Naive thymus-derived CD4-positive, alpha-beta T cell (primary cell): ENCODE measurements at regions not wholly inside any gene's neighbourhood (a gene's known extent, or its start where the extent isn't known, plus 50 kb on each side); places are given as distances from the start of the nearest gene placed in this dataset.

ENCODE experiments used
- ATAC-seq: fragments of 150-1000 bp; cut with Tn5 transposase; 2 replicates; pipeline ENCODE4 v1.10.0; 2021; ENCODE audit warnings: mild to moderate bottlenecking, moderate library complexity
- CTCF ChIA-PET: fragments of 350-600 bp; sonication (Branson Sonifier 250); formaldehyde crosslinking; loops from one replicate; lab custom pipeline; 2021; ENCODE audit warnings: antibody characterized with exemption; lab: Charles Lee
- POLR2A ChIA-PET: fragments of 350-600 bp; sonication (Branson Sonifier 250); formaldehyde crosslinking; loops from one replicate; lab custom pipeline; 2021; ENCODE audit warnings: antibody characterized with exemption, inconsistent platforms; lab: Charles Lee
- DNase-seq, 9 donors: peaks; one replicate each; pipeline versions ENCODE4 v3.0.0 to v3.0.0-alpha.2; 2020 to 2022; ENCODE audit warnings: mixed read lengths in 1 of 9
- H3K27ac ChIP-seq: one replicate; pipeline ENCODE4 v1.7.0; 2013; ENCODE audit warnings: mild to moderate bottlenecking, low read depth, low read length, moderate library complexity
- H3K27me3 ChIP-seq, 2 donors: one replicate each; pipeline ENCODE4 v1.7.0; 2013; ENCODE audit warnings: low read length in 2 of 2, mild to moderate bottlenecking in 2 of 2, moderate library complexity in 2 of 2; ENCODE audit not compliant: control insufficient read depth in 2 of 2, insufficient read depth in 2 of 2
- H3K36me3 ChIP-seq, 3 experiments: 1 replicate in 2 of 3; 2 replicates in 1 of 3; pipeline ENCODE4 v1.7.0; 2013; ENCODE audit warnings: low read length in 3 of 3, mild to moderate bottlenecking in 3 of 3, moderate library complexity in 1 of 3; ENCODE audit not compliant: insufficient read depth in 3 of 3, control insufficient read depth in 2 of 3
- H3K4me1 ChIP-seq, 2 donors: one replicate each; pipeline ENCODE4 v1.7.0; 2013; ENCODE audit warnings: low read length in 2 of 2, mild to moderate bottlenecking in 2 of 2, moderate library complexity in 1 of 2; ENCODE audit not compliant: control insufficient read depth in 2 of 2, insufficient read depth in 2 of 2
- H3K4me3 ChIP-seq: 2 replicates; pipeline ENCODE4 v1.7.0; 2013; ENCODE audit warnings: mild to moderate bottlenecking, low read length
- H3K9me3 ChIP-seq, 3 experiments: 1 replicate in 2 of 3; 2 replicates in 1 of 3; pipeline ENCODE4 v1.7.0; 2013; ENCODE audit warnings: low read length in 3 of 3; ENCODE audit not compliant: control insufficient read depth in 2 of 3
- H3K27ac Mint-ChIP-seq, 9 donors: one replicate each; pipeline ENCODE4 v1.8.0; 2020 to 2022; ENCODE audit warnings: mixed read lengths in 9 of 9, mild to moderate bottlenecking in 8 of 9, moderate library complexity in 5 of 9, inconsistent platforms in 2 of 9
- H3K27me3 Mint-ChIP-seq, 5 donors: one replicate each; pipeline ENCODE4 v1.8.0; 2021 to 2022; ENCODE audit warnings: mixed read lengths in 5 of 5, mild to moderate bottlenecking in 1 of 5
- H3K36me3 Mint-ChIP-seq, 5 donors: one replicate each; pipeline ENCODE4 v1.8.0; 2020 to 2022; ENCODE audit warnings: mixed read lengths in 5 of 5, mild to moderate bottlenecking in 3 of 5, inconsistent platforms in 1 of 5
- H3K4me1 Mint-ChIP-seq, 7 donors: one replicate each; pipeline ENCODE4 v1.8.0; 2020 to 2022; ENCODE audit warnings: mixed read lengths in 7 of 7, mild to moderate bottlenecking in 3 of 7, inconsistent platforms in 1 of 7
- H3K4me3 Mint-ChIP-seq, 10 donors: one replicate each; pipeline ENCODE4 v1.8.0; 2020 to 2022; ENCODE audit warnings: mild to moderate bottlenecking in 10 of 10, mixed read lengths in 10 of 10, moderate library complexity in 6 of 10, inconsistent platforms in 2 of 10
- H3K9me3 Mint-ChIP-seq, 11 donors: one replicate each; pipeline ENCODE4 v1.8.0; 2020 to 2022; ENCODE audit warnings: mixed read lengths in 11 of 11, mild to moderate bottlenecking in 4 of 11, inconsistent platforms in 1 of 11, moderate library complexity in 1 of 11
- intact Hi-C, 2 donors: fragments of 100-400 bp; cut with micrococcal nuclease; formaldehyde crosslinking; loops; one replicate each; pipeline ENCODE4 v1.15.1; 2023

DNA sequence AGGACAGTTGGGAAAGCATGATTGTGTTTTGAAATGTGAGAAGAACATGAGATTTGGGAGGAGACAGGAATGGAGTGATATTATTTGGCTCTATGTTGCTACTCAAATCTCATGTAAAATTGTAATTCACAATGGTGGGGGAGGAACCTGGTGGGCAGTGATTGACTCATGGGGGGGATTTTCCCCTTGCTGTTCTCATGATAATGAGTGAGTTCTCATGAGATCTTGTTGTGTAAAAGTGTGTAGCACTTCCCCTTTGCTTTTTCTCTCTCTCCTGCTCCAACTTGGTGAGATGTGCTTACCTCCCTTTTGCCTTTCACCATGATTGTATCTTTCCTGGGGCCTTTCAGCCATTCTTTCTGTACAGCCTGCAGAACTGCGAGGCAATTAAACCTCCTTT, 1261.0 kb upstream of the ATXN8OS start:
- DNase-seq (no peak), ATAC-seq (no peak)
- POLR2A ChIA-PET: no interaction called here
- Histone ChIP-seq H3K9me3 (no peaks in the 10 kb centered on the region), H3K4me1 (no peaks in the 10 kb centered on the region), H3K27me3 (no peaks in the 10 kb centered on the region), H3K36me3 (no peaks in the 10 kb centered on the region), H3K27ac (no peak overlapping the region), H3K4me3 (no peak overlapping the region)
- intact Hi-C loops: no loop called here
- no peak overlapping the region for H3K27ac Mint-ChIP-seq
- CTCF ChIA-PET: no interaction called here
- H3K36me3 Mint-ChIP-seq: no peaks in the 10 kb centered on the region
- H3K4me1 Mint-ChIP-seq: no peaks in the 10 kb centered on the region
- H3K27me3 Mint-ChIP-seq: no peaks in the 10 kb centered on the region
- peaks cover 7 to 36% (median 13%) of the 10 kb centered on the region in 11 donors for H3K9me3 Mint-ChIP-seq
- H3K4me3 Mint-ChIP-seq: no peak overlapping the region

DNA sequence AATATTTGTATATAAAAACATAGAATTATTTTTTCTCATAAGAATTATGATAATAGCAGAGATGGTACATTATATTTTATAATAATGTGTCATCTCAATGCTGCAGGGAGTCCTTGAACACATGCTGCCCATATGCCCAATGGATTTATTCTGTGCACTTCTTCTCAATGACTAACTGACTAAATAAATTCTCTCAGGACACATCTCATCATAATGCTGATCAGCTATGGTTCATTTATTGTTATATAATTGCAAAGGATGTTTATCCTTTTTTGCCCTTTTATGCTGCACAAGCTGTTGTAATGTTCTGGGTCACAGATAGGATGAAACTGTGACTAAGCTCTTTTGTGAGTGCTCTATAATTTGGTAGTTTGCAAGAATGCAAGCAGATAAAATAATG, 1273.3 kb upstream of the ATXN8OS start:
- Histone ChIP-seq H3K9me3 (no peaks in the 10 kb centered on the region), H3K27me3 (no peaks in the 10 kb centered on the region), H3K27ac (no peak overlapping the region), H3K36me3 (no peaks in the 10 kb centered on the region), H3K4me1 (no peaks in the 10 kb centered on the region), H3K4me3 (no peak overlapping the region)
- Mint-ChIP-seq H3K36me3 (no peaks in the 10 kb centered on the region), H3K27me3 (no peaks in the 10 kb centered on the region), H3K27ac (no peak overlapping the region), H3K9me3 (peaks cover 0 to 21% (median 10%) of the 10 kb centered on the region in 11 donors), H3K4me1 (no peaks in the 10 kb centered on the region), H3K4me3 (no peak overlapping the region)
- ATAC-seq (no peak), DNase-seq (no peak)
- ChIA-PET CTCF (no interaction called here), POLR2A (no interaction called here)
- intact Hi-C loops: no loop called here

DNA sequence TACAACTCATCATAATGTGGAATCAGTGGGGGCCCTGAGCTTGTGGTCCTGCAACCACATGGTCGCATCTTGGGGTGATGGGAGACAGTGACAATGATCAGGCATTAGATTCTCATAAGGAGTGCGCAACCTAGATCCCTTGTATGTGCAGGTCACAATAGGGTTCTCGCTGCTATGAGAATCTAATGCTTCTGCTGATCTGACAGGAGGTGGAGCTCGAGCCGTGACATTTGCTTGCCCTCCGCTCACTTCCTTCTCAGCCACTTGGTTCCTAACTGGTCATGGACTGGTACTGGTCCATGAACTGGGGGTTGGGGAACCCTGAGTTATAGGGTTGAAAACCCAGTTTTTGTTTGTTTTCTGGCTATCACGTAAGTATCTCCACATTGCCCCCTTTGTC, 1290.9 kb upstream of the ATXN8OS start:
- intact Hi-C loops: no loop called here
- no peaks in the 10 kb centered on the region for H3K4me1 Mint-ChIP-seq
- no peaks in the 10 kb centered on the region for H3K27me3 Mint-ChIP-seq
- DNase-seq (no peak), ATAC-seq (no peak)
- Histone ChIP-seq H3K4me1 (no peaks in the 10 kb centered on the region), H3K27ac (no peak overlapping the region), H3K9me3 (no peaks in the 10 kb centered on the region), H3K36me3 (no peaks in the 10 kb centered on the region), H3K4me3 (no peak overlapping the region), H3K27me3 (no peaks in the 10 kb centered on the region)
- peaks cover 0 to 20% (median 5%) of the 10 kb centered on the region in 11 donors for H3K9me3 Mint-ChIP-seq
- H3K36me3 Mint-ChIP-seq: no peaks in the 10 kb centered on the region
- POLR2A ChIA-PET: no interaction called here
- no peak overlapping the region for H3K27ac Mint-ChIP-seq
- CTCF ChIA-PET: no interaction called here
- H3K4me3 Mint-ChIP-seq: no peak overlapping the region

DNA sequence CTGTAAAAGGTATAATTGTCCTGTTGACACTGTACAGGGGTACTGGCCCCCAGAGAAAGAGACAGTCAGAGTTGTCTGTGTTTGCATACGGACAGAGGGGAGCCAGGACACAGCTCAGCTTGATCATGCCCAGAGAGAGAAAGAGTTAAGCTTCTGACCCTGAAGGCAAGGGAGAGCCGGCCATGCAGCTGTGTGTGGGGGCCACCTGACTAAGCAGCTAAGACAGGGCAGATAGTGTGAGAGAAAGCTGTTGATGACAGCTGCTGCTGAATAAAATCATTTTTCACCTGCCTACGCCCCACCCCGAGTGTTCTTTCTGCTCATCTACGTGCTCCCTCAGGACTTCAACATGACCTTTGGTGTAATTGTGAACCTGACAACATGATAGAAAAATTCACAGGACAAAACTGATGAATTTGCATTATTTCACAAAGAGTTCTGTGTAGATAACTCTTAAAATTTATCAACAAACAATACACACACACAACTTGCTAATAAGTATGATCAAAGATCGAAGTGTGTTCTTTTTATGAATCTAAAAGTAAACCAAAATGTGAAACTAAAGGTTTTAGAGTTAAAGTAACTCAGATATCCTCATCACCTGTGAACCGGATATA, 1294.3 kb upstream of the ATXN8OS start:
- Histone ChIP-seq H3K4me1 (no peaks in the 10 kb centered on the region), H3K36me3 (no peaks in the 10 kb centered on the region), H3K4me3 (no peak overlapping the region), H3K27me3 (no peaks in the 10 kb centered on the region), H3K9me3 (no peaks in the 10 kb centered on the region), H3K27ac (no peak overlapping the region)
- no peaks in the 10 kb centered on the region for H3K27me3 Mint-ChIP-seq
- no peaks in the 10 kb centered on the region for H3K36me3 Mint-ChIP-seq
- H3K9me3 Mint-ChIP-seq: peaks cover 0 to 9% (median under 1%) of the 10 kb centered on the region in 11 donors
- CTCF ChIA-PET: no interaction called here
- POLR2A ChIA-PET: no interaction called here
- DNase-seq (no peak), ATAC-seq (no peak)
- intact Hi-C loops: no loop called here
- H3K4me1 Mint-ChIP-seq: no peaks in the 10 kb centered on the region
- no peak overlapping the region for H3K4me3 Mint-ChIP-seq
- no peak overlapping the region for H3K27ac Mint-ChIP-seq

DNA sequence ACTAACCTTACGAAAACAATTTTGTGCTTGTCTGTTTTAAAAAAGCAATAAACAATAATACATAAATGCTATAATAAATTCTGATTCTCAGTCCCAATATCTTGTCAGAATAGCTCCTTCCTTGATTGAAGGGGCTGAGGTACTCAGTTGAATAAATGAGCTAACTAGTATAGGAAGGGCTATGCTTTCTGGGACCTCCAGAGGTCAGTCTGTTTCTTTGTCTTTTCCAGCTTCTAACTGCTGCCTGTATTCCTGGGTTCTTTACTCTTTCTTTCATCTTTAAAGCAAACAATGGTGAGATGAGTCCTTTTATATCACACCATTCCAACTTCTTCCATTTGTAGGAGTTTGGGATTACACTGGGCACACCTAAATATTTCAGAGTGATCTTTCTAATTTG, 1297.0 kb upstream of the ATXN8OS start:
- no peak overlapping the region for H3K27ac Mint-ChIP-seq
- no peaks in the 10 kb centered on the region for H3K36me3 Mint-ChIP-seq
- H3K4me1 ChIP-seq: no peaks in the 10 kb centered on the region
- H3K27me3 ChIP-seq: no peaks in the 10 kb centered on the region
- no peaks in the 10 kb centered on the region for H3K9me3 ChIP-seq
- H3K36me3 ChIP-seq: no peaks in the 10 kb centered on the region
- ChIA-PET CTCF (no interaction called here), POLR2A (no interaction called here)
- H3K4me3 ChIP-seq: no peak overlapping the region
- DNase-seq (no peak), ATAC-seq (no peak)
- H3K9me3 Mint-ChIP-seq: peaks cover 0 to 10% (median 0%) of the 10 kb centered on the region in 11 donors
- H3K4me3 Mint-ChIP-seq: no peak overlapping the region
- H3K27me3 Mint-ChIP-seq: no peaks in the 10 kb centered on the region
- intact Hi-C loops: no loop called here
- no peaks in the 10 kb centered on the region for H3K4me1 Mint-ChIP-seq
- no peak overlapping the region for H3K27ac ChIP-seq

DNA sequence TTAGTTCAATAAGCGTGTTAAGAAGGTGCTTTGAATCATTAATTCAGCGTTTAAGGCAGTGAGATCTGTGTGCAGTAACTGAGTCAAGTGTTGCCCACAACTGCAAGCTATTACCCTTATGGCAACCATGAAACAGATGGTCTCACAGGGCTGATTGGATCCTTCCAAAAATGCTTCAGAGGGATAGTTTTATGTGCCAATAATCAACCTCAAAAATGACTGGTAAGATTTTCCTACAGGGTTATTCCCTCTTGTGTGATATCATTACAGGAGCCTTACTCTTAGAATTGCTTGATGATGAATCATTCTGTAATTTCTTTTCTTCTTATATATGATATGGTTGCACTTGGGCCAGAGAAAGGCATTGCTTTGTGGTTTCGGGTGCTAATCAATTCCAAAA, 1299.2 kb upstream of the ATXN8OS start:
- H3K4me3 ChIP-seq: no peak overlapping the region
- no peaks in the 10 kb centered on the region for H3K36me3 ChIP-seq
- no peak overlapping the region for H3K4me3 Mint-ChIP-seq
- H3K27me3 ChIP-seq: no peaks in the 10 kb centered on the region
- H3K27me3 Mint-ChIP-seq: no peaks in the 10 kb centered on the region
- POLR2A ChIA-PET: no interaction called here
- H3K9me3 ChIP-seq: no peaks in the 10 kb centered on the region
- H3K9me3 Mint-ChIP-seq: peaks cover 0 to 10% (median 0%) of the 10 kb centered on the region in 11 donors
- ATAC-seq (no peak), DNase-seq (no peak)
- H3K36me3 Mint-ChIP-seq: no peaks in the 10 kb centered on the region
- CTCF ChIA-PET: no interaction called here
- no peak overlapping the region for H3K27ac Mint-ChIP-seq
- no peaks in the 10 kb centered on the region for H3K4me1 Mint-ChIP-seq
- intact Hi-C loops: no loop called here
- H3K27ac ChIP-seq: no peak overlapping the region
- no peaks in the 10 kb centered on the region for H3K4me1 ChIP-seq

DNA sequence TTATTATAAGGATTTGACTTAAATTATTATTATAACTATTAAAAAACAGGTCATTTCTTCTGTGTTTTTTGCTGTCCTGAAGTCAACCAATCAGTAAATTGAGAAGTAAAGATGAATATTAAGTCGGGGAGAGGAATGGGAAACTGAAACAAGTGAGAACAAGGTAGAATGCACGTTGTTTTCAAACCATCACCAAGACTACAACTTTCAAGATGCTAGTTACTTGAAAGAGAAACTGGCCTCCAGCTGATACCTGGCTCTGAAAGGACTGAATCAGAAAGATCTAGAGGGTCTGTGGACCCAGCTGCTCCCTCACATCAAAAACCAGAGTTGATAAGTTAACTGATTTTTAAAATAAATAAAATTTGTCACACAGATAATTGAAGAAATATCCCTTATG, 1301.5 kb upstream of the ATXN8OS start:
- intact Hi-C loops: no loop called here
- POLR2A ChIA-PET: no interaction called here
- CTCF ChIA-PET: no interaction called here

More for the DNA sequence above, 1301.5 kb upstream of the ATXN8OS start:
- Mint-ChIP-seq H3K9me3 (peaks cover 0 to 10% (median 0%) of the 10 kb centered on the region in 11 donors), H3K27me3 (no peaks in the 10 kb centered on the region), H3K4me3 (no peak overlapping the region), H3K36me3 (no peaks in the 10 kb centered on the region), H3K27ac (no peak overlapping the region), H3K4me1 (no peaks in the 10 kb centered on the region)
- Histone ChIP-seq H3K9me3 (no peaks in the 10 kb centered on the region), H3K27me3 (no peaks in the 10 kb centered on the region), H3K36me3 (no peaks in the 10 kb centered on the region), H3K27ac (no peak overlapping the region), H3K4me1 (no peaks in the 10 kb centered on the region), H3K4me3 (no peak overlapping the region)
- ATAC-seq (no peak), DNase-seq (no peak)
